GM21717 (cell line): ENCODE measurements at regions not wholly inside any gene's neighbourhood (a gene's known extent, or its start where the extent isn't known, plus 50 kb on each side); places are given as distances from the start of the nearest gene placed in this dataset.
"Not testable (repeated sequence)": the region's sequence is repeated elsewhere in the genome, so short reads cannot be mapped to it uniquely, and the experiment has no call there.

Experiments
- ATAC-seq: cut with Tn5 transposase; IDR thresholded peaks from one replicate; pipeline ENCODE4 v1.9.1; 2021; ENCODE audit warnings: mild to moderate bottlenecking, moderate library complexity; ENCODE audit not compliant: unreplicated experiment

GRCh38 chr3:43838009-43838758 lies 147.4 kb downstream of the ABHD5 start:
- no peak for ATAC-seq

- no peak for ATAC-seq
Observed at GRCh38 chr3:43838877-43839276, 148.1 kb downstream of the ABHD5 start.

- ATAC-seq, result no peak
Observed at GRCh38 chr3:43843386-43843785, 152.6 kb downstream of the ABHD5 start.

- ATAC-seq, result no peak
Observed at GRCh38 chr3:43844757-43845156, 154.0 kb downstream of the ABHD5 start.

- not testable (repeated sequence) for ATAC-seq
Observed at GRCh38 chr3:43845553-43845952, 154.8 kb downstream of the ABHD5 start.

- ATAC-seq, result no peak
Observed at GRCh38 chr3:43852066-43852465, 161.3 kb downstream of the ABHD5 start.

GRCh38 chr3:43854283-43854682 lies 163.5 kb downstream of the ABHD5 start:
- ATAC-seq, result no peak

GRCh38 chr3:43854916-43855315 lies 164.2 kb downstream of the ABHD5 start:
- no peak for ATAC-seq

GRCh38 chr3:43855674-43856299 lies 165.0 kb downstream of the ABHD5 start:
- ATAC-seq, result peak; percentile 56

- ATAC-seq, result no peak
Observed at GRCh38 chr3:43856351-43856750, 165.6 kb downstream of the ABHD5 start.

GRCh38 chr3:43856761-43857160 lies 166.0 kb downstream of the ABHD5 start:
- no peak for ATAC-seq

GRCh38 chr3:43857361-43858293 lies 166.9 kb downstream of the ABHD5 start:
- ATAC-seq, result no peak

GRCh38 chr3:43858294-43858701 lies 167.6 kb downstream of the ABHD5 start:
- no peak for ATAC-seq

- ATAC-seq, result no peak
Observed at GRCh38 chr3:43859766-43860165, 169.0 kb downstream of the ABHD5 start.

GRCh38 chr3:43861635-43862034 lies 170.9 kb downstream of the ABHD5 start:
- ATAC-seq, result no peak

- no peak for ATAC-seq
Observed at GRCh38 chr3:43862470-43862869, 171.7 kb downstream of the ABHD5 start.

- ATAC-seq, result no peak
Observed at GRCh38 chr3:43862992-43863805, 172.5 kb downstream of the ABHD5 start.

GRCh38 chr3:43863966-43864933 lies 173.5 kb downstream of the ABHD5 start:
- ATAC-seq, result no peak

GRCh38 chr3:43865351-43865750 lies 174.6 kb downstream of the ABHD5 start:
- ATAC-seq, result no peak
